CD4-positive, alpha-beta T cell (primary cell): ENCODE measurements at regions not wholly inside any gene's neighbourhood (a gene's known extent, or its start where the extent isn't known, plus 50 kb on each side); places are given as distances from the start of the nearest gene placed in this dataset.
"Not testable (repeated sequence)": the region's sequence is repeated elsewhere in the genome, so short reads cannot be mapped to it uniquely, and the experiment has no call there.

Source experiments
- ATAC-seq: fragments of 200-7000 bp; cut with Tn5 transposase; one replicate; pipeline ENCODE4 v1.10.0; 2022; ENCODE audit warnings: mild to moderate bottlenecking; ENCODE audit not compliant: poor library complexity
- CTCF ChIA-PET: fragments of 350-600 bp; sonication (Branson Sonifier 250); formaldehyde crosslinking; loops from one replicate; lab custom pipeline; 2021; ENCODE audit warnings: antibody characterized with exemption, inconsistent platforms; lab: Charles Lee
- POLR2A ChIA-PET: fragments of 350-600 bp; sonication (Branson Sonifier 250); formaldehyde crosslinking; loops from one replicate; lab custom pipeline; 2021; ENCODE audit warnings: antibody characterized with exemption, inconsistent platforms; lab: Charles Lee
- DNase-seq, 14 experiments: peaks; one replicate each; pipeline ENCODE4 v3.0.0-alpha.2; 2013 to 2020; ENCODE audit warnings: mixed read lengths in 2 of 14
- H3K27ac ChIP-seq, 2 donors: one replicate each; pipeline versions ENCODE4 v1.5.1 to v1.7.0; 2013; ENCODE audit warnings: low read length in 2 of 2, low read depth in 1 of 2, mild to moderate bottlenecking in 1 of 2
- H3K27me3 ChIP-seq, 2 experiments: 1 replicate in 1 of 2; 2 replicates in 1 of 2; pipeline versions ENCODE4 v1.6.1 to v1.7.0; 2013; ENCODE audit warnings: low read length in 2 of 2, control low read depth in 1 of 2, mild to moderate bottlenecking in 1 of 2, moderate library complexity in 1 of 2; ENCODE audit not compliant: insufficient read depth in 2 of 2, control insufficient read depth in 1 of 2
- H3K36me3 ChIP-seq: one replicate; pipeline ENCODE4 v1.6.1; 2013; ENCODE audit warnings: low read length, control low read depth; ENCODE audit not compliant: insufficient read depth
- H3K4me1 ChIP-seq: one replicate; pipeline ENCODE4 v1.6.1; 2013; ENCODE audit warnings: low read length, control low read depth; ENCODE audit not compliant: insufficient read depth
- H3K4me3 ChIP-seq: one replicate; pipeline ENCODE4 v1.5.1; 2013; ENCODE audit warnings: mild to moderate bottlenecking, low read length, moderate library complexity
- H3K9me3 ChIP-seq, 2 experiments: 1 replicate in 1 of 2; 2 replicates in 1 of 2; pipeline versions ENCODE4 v1.6.1 to v1.7.0; 2013; ENCODE audit warnings: low read length in 2 of 2, mild to moderate bottlenecking in 2 of 2, control low read depth in 1 of 2, moderate library complexity in 1 of 2; ENCODE audit not compliant: control insufficient read depth in 1 of 2, insufficient read depth in 1 of 2
- H3K27ac Mint-ChIP-seq: one replicate; pipeline ENCODE4 v1.8.0; 2020; ENCODE audit warnings: mixed read lengths
- H3K27me3 Mint-ChIP-seq: one replicate; pipeline ENCODE4 v1.8.0; 2021; ENCODE audit warnings: mixed read lengths
- H3K36me3 Mint-ChIP-seq: one replicate; pipeline ENCODE4 v1.8.0; 2021; ENCODE audit warnings: low read depth, mixed read lengths
- H3K4me1 Mint-ChIP-seq: one replicate; pipeline ENCODE4 v1.8.0; 2021; ENCODE audit warnings: low read depth, mixed read lengths
- H3K4me3 Mint-ChIP-seq: one replicate; pipeline ENCODE4 v1.8.0; 2020; ENCODE audit warnings: mild to moderate bottlenecking, mixed read lengths
- H3K9me3 Mint-ChIP-seq: one replicate; pipeline ENCODE4 v1.8.0; 2020; ENCODE audit warnings: mixed read lengths
- CTCF ChIP-seq: fragments of 200-600 bp; IDR thresholded peaks from one replicate; pipeline ENCODE4 v1.8.0; 2022; ENCODE audit warnings: antibody characterized with exemption, mild to moderate bottlenecking
- intact Hi-C, 2 experiments: fragments of 100-400 bp; cut with DNase I in 1 of 2; cut with micrococcal nuclease in 1 of 2; formaldehyde crosslinking; loops; one replicate each; pipeline versions ENCODE4 v1.15.1 to v1.9.0; 2023 to 2025; cut with DNase I, micrococcal nuclease

- intact Hi-C loops, result no loop called here
- Histone ChIP-seq H3K9me3 (no peaks in the 10 kb centered on the region), H3K4me1 (peaks cover 8% of the 10 kb centered on the region), H3K36me3 (no peaks in the 10 kb centered on the region), H3K27me3 (no peaks in the 10 kb centered on the region), H3K4me3 (no peak overlapping the region), H3K27ac (no peak overlapping the region)
- ATAC-seq (no peak), DNase-seq (no peak)
- no peak overlapping the region for H3K4me3 Mint-ChIP-seq
- H3K9me3 Mint-ChIP-seq, result no peaks in the 10 kb centered on the region
- H3K27ac Mint-ChIP-seq, result no peak overlapping the region
- no peaks in the 10 kb centered on the region for H3K36me3 Mint-ChIP-seq
- no peaks in the 10 kb centered on the region for H3K27me3 Mint-ChIP-seq
- ChIA-PET CTCF (no interaction called here), POLR2A (no interaction called here)
- no peak for TF ChIP-seq CTCF
- H3K4me1 Mint-ChIP-seq, result no peaks in the 10 kb centered on the region
These were observed 63.3 kb downstream of the TMEM235 start for GRCh38 chr17:78294776-78295175.

GRCh38 chr17:78294356-78294755 is 62.9 kb downstream of the TMEM235 start:
- ChIA-PET POLR2A (no interaction called here), CTCF (no interaction called here)
- Histone ChIP-seq H3K27ac (no peak overlapping the region), H3K27me3 (no peaks in the 10 kb centered on the region), H3K4me1 (peaks cover 12% of the 10 kb centered on the region), H3K9me3 (no peaks in the 10 kb centered on the region), H3K36me3 (no peaks in the 10 kb centered on the region), H3K4me3 (no peak overlapping the region)
- Mint-ChIP-seq H3K36me3 (no peaks in the 10 kb centered on the region), H3K27ac (no peak overlapping the region), H3K4me1 (no peaks in the 10 kb centered on the region), H3K27me3 (no peaks in the 10 kb centered on the region), H3K9me3 (no peaks in the 10 kb centered on the region), H3K4me3 (no peak overlapping the region)
- DNase-seq (no peak), ATAC-seq (no peak)
- intact Hi-C loops, result no loop called here
- TF ChIP-seq CTCF, result no peak

- DNase-seq, H3K4me1 Mint-ChIP-seq, CTCF ChIA-PET, H3K4me3 ChIP-seq, H3K27me3 Mint-ChIP-seq, intact Hi-C loops, H3K36me3 Mint-ChIP-seq, H3K4me3 Mint-ChIP-seq, H3K27ac ChIP-seq, H3K9me3 Mint-ChIP-seq, H3K9me3 ChIP-seq, H3K27me3 ChIP-seq, POLR2A ChIA-PET, H3K36me3 ChIP-seq, H3K27ac Mint-ChIP-seq, ATAC-seq: not testable (repeated sequence)
- peaks cover 16% of the 10 kb centered on the region for H3K4me1 ChIP-seq
These were observed 61.7 kb downstream of the TMEM235 start for GRCh38 chr17:78293151-78293550.
